ENCODE measurements at regions not wholly inside any gene's neighbourhood (a gene's known extent, or its start where the extent isn't known, plus 50 kb on each side); places are given as distances from the start of the nearest gene placed in this dataset.

GRCh38 chr20:55761100-55761499 lies 244.2 kb downstream of the CBLN4 start:
- H3K4me1 Mint-ChIP-seq (ENCODE audit: low read depth, unreplicated experiment) = no peaks in the 10 kb centered on the region
- intact Hi-C loops (cut with micrococcal nuclease; ENCODE audit: unreplicated experiment) = no loop called here

GRCh38 chr20:55760586-55760985 lies 244.7 kb downstream of the CBLN4 start:
- CTCF ChIA-PET = no interaction called here
- no peaks in the 10 kb centered on the region for H3K27me3 ChIP-seq (replicated peaks; ENCODE audit: control insufficient read depth, insufficient read depth, low read length)
- Mint-ChIP-seq H3K27ac (ENCODE audit: unreplicated experiment) (no peak overlapping the region), H3K27me3 (ENCODE audit: insufficient read depth, unreplicated experiment) (no peaks in the 10 kb centered on the region), H3K4me1 (ENCODE audit: low read depth, unreplicated experiment) (no peaks in the 10 kb centered on the region), H3K36me3 (ENCODE audit: insufficient read depth, unreplicated experiment) (peaks cover 5% of the 10 kb centered on the region), H3K4me3 (ENCODE audit: unreplicated experiment) (no peak overlapping the region), H3K9me3 (ENCODE audit: unreplicated experiment) (peaks cover 37% of the 10 kb centered on the region)
- no TSS peak for BruUV-seq (replicated peaks)
- TF ChIP-seq, protein P1, sequence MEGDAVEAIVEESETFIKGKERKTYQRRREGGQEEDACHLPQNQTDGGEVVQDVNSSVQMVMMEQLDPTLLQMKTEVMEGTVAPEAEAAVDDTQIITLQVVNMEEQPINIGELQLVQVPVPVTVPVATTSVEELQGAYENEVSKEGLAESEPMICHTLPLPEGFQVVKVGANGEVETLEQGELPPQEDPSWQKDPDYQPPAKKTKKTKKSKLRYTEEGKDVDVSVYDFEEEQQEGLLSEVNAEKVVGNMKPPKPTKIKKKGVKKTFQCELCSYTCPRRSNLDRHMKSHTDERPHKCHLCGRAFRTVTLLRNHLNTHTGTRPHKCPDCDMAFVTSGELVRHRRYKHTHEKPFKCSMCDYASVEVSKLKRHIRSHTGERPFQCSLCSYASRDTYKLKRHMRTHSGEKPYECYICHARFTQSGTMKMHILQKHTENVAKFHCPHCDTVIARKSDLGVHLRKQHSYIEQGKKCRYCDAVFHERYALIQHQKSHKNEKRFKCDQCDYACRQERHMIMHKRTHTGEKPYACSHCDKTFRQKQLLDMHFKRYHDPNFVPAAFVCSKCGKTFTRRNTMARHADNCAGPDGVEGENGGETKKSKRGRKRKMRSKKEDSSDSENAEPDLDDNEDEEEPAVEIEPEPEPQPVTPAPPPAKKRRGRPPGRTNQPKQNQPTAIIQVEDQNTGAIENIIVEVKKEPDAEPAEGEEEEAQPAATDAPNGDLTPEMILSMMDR (IDR thresholded peaks at IDR 0.05; ENCODE audit: insufficient read depth in 1 of 2, low read depth in 1 of 2, low read length in 1 of 2, severe bottlenecking in 1 of 2, unreplicated experiment in 1 of 2) = no peak
- H3K36me3 ChIP-seq (ENCODE audit: control insufficient read depth, insufficient read depth, low read length) = no peaks in the 10 kb centered on the region
- DNase-seq = no peak
- intact Hi-C loops (cut with micrococcal nuclease; ENCODE audit: unreplicated experiment) = no loop called here
- no peaks in the 10 kb centered on the region for H3K4me1 ChIP-seq
- no peak overlapping the region for H3K4me3 ChIP-seq (ENCODE audit: low read depth, low read length)
- peaks cover 15% of the 10 kb centered on the region for H3K9me3 ChIP-seq
- POLR2A ChIA-PET = no interaction called here

More at GRCh38 chr20:55761100-55761499, 244.2 kb downstream of the CBLN4 start:
- ChIA-PET POLR2A (no interaction called here), CTCF (no interaction called here)
- Histone ChIP-seq H3K4me3 (ENCODE audit: low read depth, low read length) (no peak overlapping the region), H3K27me3 (replicated peaks; ENCODE audit: control insufficient read depth, insufficient read depth, low read length) (no peaks in the 10 kb centered on the region), H3K4me1 (no peaks in the 10 kb centered on the region), H3K36me3 (ENCODE audit: control insufficient read depth, insufficient read depth, low read length) (no peaks in the 10 kb centered on the region), H3K9me3 (peaks cover 18% of the 10 kb centered on the region)
- Mint-ChIP-seq H3K36me3 (ENCODE audit: insufficient read depth, unreplicated experiment) (peaks cover 5% of the 10 kb centered on the region), H3K27ac (ENCODE audit: unreplicated experiment) (no peak overlapping the region), H3K27me3 (ENCODE audit: insufficient read depth, unreplicated experiment) (no peaks in the 10 kb centered on the region), H3K4me3 (ENCODE audit: unreplicated experiment) (no peak overlapping the region), H3K9me3 (ENCODE audit: unreplicated experiment) (peaks cover 42% of the 10 kb centered on the region)
- DNase-seq = no peak
- TF ChIP-seq, protein P1 (IDR thresholded peaks at IDR 0.05; ENCODE audit: insufficient read depth in 1 of 2, low read depth in 1 of 2, low read length in 1 of 2, severe bottlenecking in 1 of 2, unreplicated experiment in 1 of 2) = no peak
- no TSS peak for BruUV-seq (replicated peaks)

- peaks cover 3% of the 10 kb centered on the region; the same call in 1 of the 2 replicates for H3K9me3 ChIP-seq
- ChIA-PET CTCF (no interaction called here), POLR2A (no interaction called here)
- H3K4me1 Mint-ChIP-seq (ENCODE audit: low read depth, unreplicated experiment) = no peaks in the 10 kb centered on the region
- no peaks in the 10 kb centered on the region for H3K9me3 Mint-ChIP-seq (ENCODE audit: unreplicated experiment)
- no peaks in the 10 kb centered on the region for H3K36me3 Mint-ChIP-seq (ENCODE audit: insufficient read depth, unreplicated experiment)
- H3K27me3 Mint-ChIP-seq (ENCODE audit: insufficient read depth, unreplicated experiment) = peaks cover 3% of the 10 kb centered on the region
- TF ChIP-seq, protein P1 (IDR thresholded peaks at IDR 0.05; ENCODE audit: insufficient read depth in 1 of 2, low read depth in 1 of 2, low read length in 1 of 2, severe bottlenecking in 1 of 2, unreplicated experiment in 1 of 2) = no peak
- no peaks in the 10 kb centered on the region for H3K4me1 ChIP-seq
- no peaks in the 10 kb centered on the region for H3K27me3 ChIP-seq (replicated peaks; ENCODE audit: control insufficient read depth, insufficient read depth, low read length)
- intact Hi-C loops (cut with micrococcal nuclease; ENCODE audit: unreplicated experiment) = no loop called here
- no peak for DNase-seq
- H3K36me3 ChIP-seq (ENCODE audit: control insufficient read depth, insufficient read depth, low read length) = no peaks in the 10 kb centered on the region
- no peak overlapping the region for H3K4me3 Mint-ChIP-seq (ENCODE audit: unreplicated experiment)
- H3K4me3 ChIP-seq (ENCODE audit: low read depth, low read length) = no peak overlapping the region
- no TSS peak for BruUV-seq (replicated peaks)
- H3K27ac Mint-ChIP-seq (ENCODE audit: unreplicated experiment) = no peak overlapping the region
Measured at GRCh38 chr20:55755861-55756260, 249.5 kb downstream of the CBLN4 start.

Measured in Caco-2 (cell line).